Progenitor cell of endocrine pancreas (in vitro differentiated cells): ENCODE measurements at regions not wholly inside any gene's neighbourhood (a gene's known extent, or its start where the extent isn't known, plus 50 kb on each side); places are given as distances from the start of the nearest gene placed in this dataset.

Source experiments
- DNase-seq: peaks from one replicate; pipeline ENCODE4 v3.0.0; 2021; ENCODE audit warnings: low spot score; ENCODE audit not compliant: unreplicated experiment
- H3K27ac Mint-ChIP-seq: 2 replicates; pipeline ENCODE4 v1.8.0; 2021; ENCODE audit warnings: mild to moderate bottlenecking, moderate library complexity, mixed read lengths
- H3K27me3 Mint-ChIP-seq: 2 replicates; pipeline ENCODE4 v1.8.0; 2021; ENCODE audit warnings: mixed read lengths
- H3K36me3 Mint-ChIP-seq: 2 replicates; pipeline ENCODE4 v1.8.0; 2022; ENCODE audit warnings: mixed read lengths; ENCODE audit not compliant: insufficient read depth
- H3K4me1 Mint-ChIP-seq: 2 replicates; pipeline ENCODE4 v1.8.0; 2021; ENCODE audit warnings: low read depth, mixed read lengths
- H3K4me3 Mint-ChIP-seq: 2 replicates; pipeline ENCODE4 v1.8.0; 2021; ENCODE audit warnings: low read depth, mild to moderate bottlenecking, moderate library complexity, mixed read lengths
- H3K9me3 Mint-ChIP-seq: 2 replicates; pipeline ENCODE4 v1.8.0; 2021; ENCODE audit warnings: low read depth, mixed read lengths
- TF ChIP-seq, protein P1 (sequence below): fragments of 200-600 bp; sonication (generic); IDR thresholded peaks from one replicate; pipeline ENCODE4 v1.5.0; 2021; ENCODE audit warnings: antibody characterized with exemption, mild to moderate bottlenecking; ENCODE audit not compliant: unreplicated experiment

DNA sequence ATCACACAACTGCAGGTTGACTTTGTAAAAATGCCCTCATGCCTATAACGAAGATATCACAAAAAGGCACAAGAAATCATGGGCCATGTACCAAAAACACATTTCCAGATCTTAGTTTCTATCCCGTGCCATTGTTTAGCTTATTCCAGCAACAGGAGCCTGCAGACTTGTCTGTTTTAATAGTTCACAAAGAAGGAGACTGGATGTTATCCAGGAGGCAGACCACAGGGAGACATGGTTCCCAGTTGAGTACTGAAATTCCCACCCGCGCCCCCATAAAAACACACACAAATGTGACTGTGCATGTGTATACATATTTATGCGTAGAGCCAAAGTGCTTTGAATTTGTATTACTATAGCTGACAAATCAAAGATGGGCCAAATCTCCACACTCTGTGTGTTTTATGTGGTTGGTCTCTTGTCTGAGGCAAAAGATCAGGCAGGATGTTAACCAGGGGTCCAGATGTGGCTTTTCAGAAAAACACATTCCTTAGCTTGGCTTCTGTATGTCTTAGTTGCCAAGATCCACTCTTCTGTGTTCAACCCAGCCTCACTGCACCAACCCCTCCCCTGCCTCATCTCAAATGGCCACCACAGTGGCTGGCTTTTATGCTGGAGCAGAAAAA lies 469.2 kb upstream of the DIPK2B start:
- no peak for DNase-seq
- peaks cover 17% of the 10 kb centered on the region for H3K9me3 Mint-ChIP-seq
- H3K4me1 Mint-ChIP-seq: no peaks in the 10 kb centered on the region
- H3K27ac Mint-ChIP-seq: no peak overlapping the region
- H3K4me3 Mint-ChIP-seq: no peak overlapping the region
- no peaks in the 10 kb centered on the region for H3K36me3 Mint-ChIP-seq
- H3K27me3 Mint-ChIP-seq: no peaks in the 10 kb centered on the region
- TF ChIP-seq, protein P1, sequence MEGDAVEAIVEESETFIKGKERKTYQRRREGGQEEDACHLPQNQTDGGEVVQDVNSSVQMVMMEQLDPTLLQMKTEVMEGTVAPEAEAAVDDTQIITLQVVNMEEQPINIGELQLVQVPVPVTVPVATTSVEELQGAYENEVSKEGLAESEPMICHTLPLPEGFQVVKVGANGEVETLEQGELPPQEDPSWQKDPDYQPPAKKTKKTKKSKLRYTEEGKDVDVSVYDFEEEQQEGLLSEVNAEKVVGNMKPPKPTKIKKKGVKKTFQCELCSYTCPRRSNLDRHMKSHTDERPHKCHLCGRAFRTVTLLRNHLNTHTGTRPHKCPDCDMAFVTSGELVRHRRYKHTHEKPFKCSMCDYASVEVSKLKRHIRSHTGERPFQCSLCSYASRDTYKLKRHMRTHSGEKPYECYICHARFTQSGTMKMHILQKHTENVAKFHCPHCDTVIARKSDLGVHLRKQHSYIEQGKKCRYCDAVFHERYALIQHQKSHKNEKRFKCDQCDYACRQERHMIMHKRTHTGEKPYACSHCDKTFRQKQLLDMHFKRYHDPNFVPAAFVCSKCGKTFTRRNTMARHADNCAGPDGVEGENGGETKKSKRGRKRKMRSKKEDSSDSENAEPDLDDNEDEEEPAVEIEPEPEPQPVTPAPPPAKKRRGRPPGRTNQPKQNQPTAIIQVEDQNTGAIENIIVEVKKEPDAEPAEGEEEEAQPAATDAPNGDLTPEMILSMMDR: no peak

DNA sequence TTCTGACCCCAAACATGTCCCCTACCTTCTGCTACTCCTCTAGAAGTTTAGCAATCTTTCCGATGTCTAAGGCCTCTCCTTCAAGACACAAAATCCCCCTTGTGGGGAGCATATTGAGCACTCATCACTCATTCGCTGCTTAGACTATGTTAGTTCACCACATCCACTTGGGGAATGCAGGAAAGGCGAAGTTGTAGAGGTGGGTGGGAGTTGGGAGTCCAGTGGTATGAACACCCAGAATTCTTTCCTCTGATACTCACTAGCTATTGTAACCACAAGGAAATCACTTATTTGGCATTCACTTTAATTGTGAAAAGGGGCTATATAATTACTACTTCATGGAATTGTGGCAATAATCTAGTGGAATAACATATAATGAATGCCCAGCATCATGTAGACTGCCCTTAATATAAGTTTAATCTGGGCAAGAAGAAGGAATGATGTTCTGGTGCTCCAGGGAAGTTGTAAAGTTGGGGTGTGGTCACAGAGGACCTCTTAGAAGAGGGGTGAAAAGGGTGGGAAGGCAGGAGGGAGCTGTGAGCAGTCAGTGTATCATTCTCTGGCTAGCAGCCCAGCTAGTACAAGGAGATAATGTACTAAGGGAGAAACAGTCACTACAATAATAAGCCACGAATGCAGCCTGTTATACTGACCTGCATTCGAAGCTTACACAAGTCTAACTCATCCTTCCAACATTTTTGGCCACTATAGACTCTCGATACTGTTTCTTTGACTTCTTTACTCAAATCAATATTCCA lies 468.2 kb upstream of the DIPK2B start:
- Mint-ChIP-seq H3K27me3 (no peaks in the 10 kb centered on the region), H3K27ac (no peak overlapping the region), H3K36me3 (no peaks in the 10 kb centered on the region), H3K4me3 (no peak overlapping the region), H3K9me3 (peaks cover 18% of the 10 kb centered on the region), H3K4me1 (no peaks in the 10 kb centered on the region)
- TF ChIP-seq, protein P1: no peak
- DNase-seq: no peak

DNA sequence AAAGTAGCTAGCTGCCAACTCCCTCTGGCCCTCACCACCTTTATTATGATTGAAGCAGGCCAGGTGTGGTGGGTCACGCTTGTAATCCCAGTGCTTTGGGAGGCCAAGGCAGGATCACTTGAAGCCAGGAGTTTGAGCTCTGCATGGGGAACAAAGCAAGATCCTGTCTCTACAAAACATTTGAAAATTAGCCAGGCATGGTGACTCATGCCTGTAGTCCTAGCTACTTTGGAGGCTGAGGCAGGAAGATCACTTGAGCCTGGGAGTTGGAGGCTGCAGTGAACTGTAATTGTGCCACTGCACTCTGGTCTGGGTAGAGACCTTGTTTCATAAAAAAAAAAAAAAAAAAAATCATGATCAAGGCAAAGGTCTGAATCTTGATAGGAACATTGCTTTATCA lies 467.0 kb upstream of the DIPK2B start:
- H3K4me3 Mint-ChIP-seq: no peak overlapping the region
- peaks cover 25% of the 10 kb centered on the region for H3K9me3 Mint-ChIP-seq
- DNase-seq: no peak
- H3K36me3 Mint-ChIP-seq: no peaks in the 10 kb centered on the region
- no peak overlapping the region for H3K27ac Mint-ChIP-seq
- TF ChIP-seq, protein P1: no peak
- no peaks in the 10 kb centered on the region for H3K4me1 Mint-ChIP-seq
- H3K27me3 Mint-ChIP-seq: no peaks in the 10 kb centered on the region

DNA sequence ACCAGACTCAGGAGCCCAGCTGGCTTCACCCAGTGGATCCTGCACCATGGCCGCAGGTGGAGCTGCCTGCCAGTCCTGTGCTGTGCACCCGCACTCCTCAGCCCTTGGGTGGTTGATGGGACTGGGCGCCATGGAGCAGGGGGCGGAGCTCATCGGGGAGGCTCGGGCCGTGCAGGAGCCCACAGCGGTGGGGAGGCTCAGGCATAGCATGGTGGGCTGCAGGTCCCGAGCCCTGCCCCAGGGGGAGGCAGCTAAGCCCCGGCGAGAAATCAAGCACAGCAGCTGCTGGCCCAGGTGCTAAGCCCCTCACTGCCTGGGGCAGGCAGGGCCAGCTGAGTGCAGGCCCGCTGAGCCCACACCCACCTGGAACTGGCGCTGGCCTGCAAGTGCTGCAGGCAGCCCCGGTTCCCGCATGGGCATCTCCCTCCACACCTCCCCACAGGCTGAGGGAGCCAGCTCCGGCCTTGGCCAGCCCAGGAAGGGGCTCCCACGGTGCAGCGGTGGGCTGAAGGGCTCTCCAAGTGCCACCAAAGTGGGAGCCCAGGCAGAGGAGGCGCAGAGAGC lies 464.1 kb upstream of the DIPK2B start:
- no peaks in the 10 kb centered on the region for H3K27me3 Mint-ChIP-seq
- H3K27ac Mint-ChIP-seq: no peak overlapping the region
- TF ChIP-seq, protein P1: no peak
- no peaks in the 10 kb centered on the region for H3K36me3 Mint-ChIP-seq
- no peak overlapping the region for H3K4me3 Mint-ChIP-seq
- peaks cover 22% of the 10 kb centered on the region for H3K9me3 Mint-ChIP-seq
- H3K4me1 Mint-ChIP-seq: no peaks in the 10 kb centered on the region
- no peak for DNase-seq

DNA sequence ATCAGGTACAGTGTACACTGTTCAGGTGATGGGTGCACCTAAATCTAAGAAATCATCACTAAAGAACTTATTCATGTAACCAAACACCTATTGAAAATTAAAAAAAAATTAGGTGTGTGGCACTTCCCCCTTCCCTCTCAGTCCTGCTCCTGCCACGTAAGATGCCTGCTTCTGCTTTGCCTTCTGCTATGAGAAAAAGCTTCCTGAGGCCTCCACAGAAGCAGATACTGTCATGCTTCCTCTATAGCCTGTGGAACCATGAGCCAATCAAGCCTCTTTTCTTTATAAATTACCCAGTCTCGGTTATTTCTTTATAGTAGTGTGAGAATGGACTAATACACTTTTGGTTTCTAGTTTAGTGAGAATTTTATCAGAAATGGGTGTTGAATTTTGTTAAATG lies 459.8 kb upstream of the DIPK2B start:
- no peaks in the 10 kb centered on the region for H3K4me1 Mint-ChIP-seq
- TF ChIP-seq, protein P1: no peak
- no peaks in the 10 kb centered on the region for H3K36me3 Mint-ChIP-seq
- H3K4me3 Mint-ChIP-seq: no peak overlapping the region
- H3K27me3 Mint-ChIP-seq: no peaks in the 10 kb centered on the region
- H3K9me3 Mint-ChIP-seq: peaks cover 25% of the 10 kb centered on the region
- no peak for DNase-seq
- no peak overlapping the region for H3K27ac Mint-ChIP-seq
